KMS-11 (cell line): ENCODE measurements at regions not wholly inside any gene's neighbourhood (a gene's known extent, or its start where the extent isn't known, plus 50 kb on each side); places are given as distances from the start of the nearest gene placed in this dataset.

Experiments used
- H2AFZ ChIP-seq: fragments of 200-600 bp; sonication (generic); 2 replicates; pipeline ENCODE4 v1.6.1; 2016; ENCODE audit warnings: antibody characterized with exemption, mixed run types, low read depth
- H3K27ac ChIP-seq: fragments of 200-600 bp; sonication (generic); 2 replicates; pipeline ENCODE4 v1.6.1; 2016; ENCODE audit warnings: mild to moderate bottlenecking, mixed run types
- H3K27me3 ChIP-seq: fragments of 200-600 bp; sonication (generic); 2 replicates; pipeline ENCODE4 v1.6.1; 2017; ENCODE audit warnings: mild to moderate bottlenecking, low read depth, mixed run types, moderate library complexity; ENCODE audit not compliant: insufficient read depth
- H3K36me3 ChIP-seq: fragments of 200-600 bp; sonication (generic); 2 replicates; pipeline ENCODE4 v1.6.1; 2017; ENCODE audit warnings: mild to moderate bottlenecking, mixed run types; ENCODE audit not compliant: insufficient read depth
- H3K4me1 ChIP-seq: fragments of 200-600 bp; sonication (generic); 2 replicates; pipeline ENCODE4 v1.6.1; 2016; ENCODE audit warnings: mild to moderate bottlenecking, low read depth, mixed run types; ENCODE audit not compliant: poor library complexity, severe bottlenecking
- H3K4me2 ChIP-seq: fragments of 200-600 bp; sonication (generic); 2 replicates; pipeline ENCODE4 v1.7.0; 2016; ENCODE audit warnings: mild to moderate bottlenecking, mixed run types
- H3K4me3 ChIP-seq: fragments of 200-600 bp; sonication (generic); IDR thresholded peaks from 2 replicates; pipeline ENCODE4 v1.6.1; 2017; ENCODE audit warnings: low read depth, low read length, mixed read lengths; ENCODE audit not compliant: insufficient read depth
- H3K79me2 ChIP-seq: fragments of 200-600 bp; sonication (generic); 2 replicates; pipeline ENCODE4 v1.6.1; 2016; ENCODE audit warnings: low read depth, mixed run types; ENCODE audit not compliant: insufficient read depth
- H3K9ac ChIP-seq: fragments of 200-600 bp; sonication (generic); 2 replicates; pipeline ENCODE4 v1.6.1; 2016; ENCODE audit warnings: mild to moderate bottlenecking, mixed run types
- H4K20me1 ChIP-seq: fragments of 200-600 bp; sonication (generic); 2 replicates; pipeline ENCODE4 v1.6.1; 2016; ENCODE audit warnings: mild to moderate bottlenecking, mixed run types; ENCODE audit not compliant: insufficient read depth
- CTCF ChIP-seq: fragments of 200-600 bp; sonication (generic); conservative IDR thresholded peaks from 2 replicates; pipeline ENCODE4 v1.6.1; 2017; ENCODE audit warnings: low read depth, mild to moderate bottlenecking, antibody characterized with exemption, low read length, moderate library complexity, mixed read lengths

GRCh38 chrX:45435481-45435880 lies 234.8 kb upstream of the DIPK2B start:
- H3K4me2 ChIP-seq: no peak overlapping the region
- no peaks in the 10 kb centered on the region for H3K36me3 ChIP-seq
- H3K27me3 ChIP-seq: no peaks in the 10 kb centered on the region
- no peaks in the 10 kb centered on the region for H3K79me2 ChIP-seq
- no peak overlapping the region for H2AFZ ChIP-seq
- no peaks in the 10 kb centered on the region for H3K4me1 ChIP-seq
- H3K27ac ChIP-seq: no peak overlapping the region
- no peak overlapping the region for H3K4me3 ChIP-seq
- no peak for TF ChIP-seq CTCF
- H4K20me1 ChIP-seq: no peaks in the 10 kb centered on the region
- H3K9ac ChIP-seq: no peak overlapping the region

- no peaks in the 10 kb centered on the region for H3K27me3 ChIP-seq
- no peak overlapping the region for H3K27ac ChIP-seq
- H3K9ac ChIP-seq: no peak overlapping the region
These were observed 233.6 kb upstream of the DIPK2B start for GRCh38 chrX:45434231-45434630.

GRCh38 chrX:45428831-45429230 lies 228.2 kb upstream of the DIPK2B start:
- Histone ChIP-seq H2AFZ (no peak overlapping the region), H3K27me3 (no peaks in the 10 kb centered on the region)

More at GRCh38 chrX:45434231-45434630, 233.6 kb upstream of the DIPK2B start:
- no peak overlapping the region for H3K4me2 ChIP-seq
- H3K4me3 ChIP-seq: no peak overlapping the region
- no peaks in the 10 kb centered on the region for H3K36me3 ChIP-seq
- TF ChIP-seq CTCF: no peak
- H3K4me1 ChIP-seq: no peaks in the 10 kb centered on the region
- H2AFZ ChIP-seq: no peak overlapping the region
- no peaks in the 10 kb centered on the region for H3K79me2 ChIP-seq
- no peaks in the 10 kb centered on the region for H4K20me1 ChIP-seq

GRCh38 chrX:45424326-45424725 lies 223.7 kb upstream of the DIPK2B start:
- H3K36me3 ChIP-seq: no peaks in the 10 kb centered on the region
- H3K4me2 ChIP-seq: no peak overlapping the region
- no peak overlapping the region for H3K4me3 ChIP-seq
- no peak for TF ChIP-seq CTCF
- no peaks in the 10 kb centered on the region for H3K27me3 ChIP-seq
- no peak overlapping the region for H3K9ac ChIP-seq
- no peak overlapping the region for H2AFZ ChIP-seq
- no peak overlapping the region for H3K27ac ChIP-seq
- no peaks in the 10 kb centered on the region for H3K79me2 ChIP-seq
- H3K4me1 ChIP-seq: no peaks in the 10 kb centered on the region
- no peaks in the 10 kb centered on the region for H4K20me1 ChIP-seq

More at GRCh38 chrX:45428831-45429230, 228.2 kb upstream of the DIPK2B start:
- no peak overlapping the region for H3K9ac ChIP-seq
- H3K4me2 ChIP-seq: no peak overlapping the region
- no peaks in the 10 kb centered on the region for H3K36me3 ChIP-seq
- H4K20me1 ChIP-seq: no peaks in the 10 kb centered on the region
- no peaks in the 10 kb centered on the region for H3K79me2 ChIP-seq
- no peaks in the 10 kb centered on the region for H3K4me1 ChIP-seq
- TF ChIP-seq CTCF: no peak
- H3K4me3 ChIP-seq: no peak overlapping the region
- H3K27ac ChIP-seq: no peak overlapping the region
